Femur (tissue), 1 donor: ENCODE measurements at regions not wholly inside any gene's neighbourhood (a gene's known extent, or its start where the extent isn't known, plus 50 kb on each side); places are given as distances from the start of the nearest gene placed in this dataset.
A peak's percentile ranks its signal among the peaks of the same experiment; 100 is the strongest.
"Not testable (repeated sequence)": the region's sequence is repeated elsewhere in the genome, so short reads cannot be mapped to it uniquely, and the experiment has no call there.

Experiments used
- DNase-seq: peaks from one replicate; pipeline ENCODE4 v3.0.0-alpha.2; 2017

- DNase-seq, result no peak
Measured at GRCh38 chr16:79845033-79845733, 244.6 kb upstream of the MAF start.

- DNase-seq, result no peak
Measured at GRCh38 chr16:79844603-79845002, 244.1 kb upstream of the MAF start.

DNA sequence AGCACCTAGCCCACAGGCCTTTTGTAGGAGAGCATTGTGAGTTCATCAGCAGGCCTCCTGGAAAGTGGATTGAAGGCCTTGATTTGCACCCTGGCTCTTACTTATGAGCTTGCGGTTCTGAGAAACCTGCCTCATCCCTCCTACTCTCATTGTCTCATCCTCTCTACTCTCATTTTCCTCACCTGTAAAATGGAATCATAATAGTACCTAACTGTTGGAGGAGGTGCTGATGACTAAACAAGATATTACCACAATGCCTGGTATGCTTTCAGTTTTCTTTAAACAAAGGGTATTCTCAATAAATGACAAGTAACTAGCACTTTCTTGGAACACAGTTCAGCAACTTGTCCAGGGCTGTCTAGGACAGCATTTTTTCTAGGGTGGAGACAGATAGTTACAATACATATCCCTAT is 243.1 kb upstream of the MAF start:
- no peak for DNase-seq

GRCh38 chr16:79843145-79843544 is 242.6 kb upstream of the MAF start:
- DNase-seq, result no peak

DNA sequence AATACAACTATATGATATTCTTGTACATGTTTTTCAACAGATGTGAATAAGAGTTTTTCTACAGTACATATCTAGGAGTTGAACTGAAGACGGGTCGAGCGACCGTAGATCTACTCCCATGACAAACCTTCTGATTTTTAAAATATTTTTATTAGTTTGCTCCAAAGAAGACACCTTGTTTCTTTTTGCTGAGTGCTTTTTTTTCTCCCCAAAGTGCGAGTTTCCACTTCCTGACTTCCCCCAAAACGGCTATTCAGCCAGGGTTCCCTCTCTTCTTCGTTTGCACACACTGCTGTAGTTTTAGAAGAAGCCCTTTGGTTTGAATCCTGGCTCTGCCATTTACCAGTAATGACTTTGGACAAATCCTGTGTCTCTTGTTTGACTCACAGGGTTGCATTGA is 241.7 kb upstream of the MAF start:
- no peak for DNase-seq

- peak; percentile 91 for DNase-seq
Measured at GRCh38 chr16:79839466-79840341, 239.2 kb upstream of the MAF start.

DNA sequence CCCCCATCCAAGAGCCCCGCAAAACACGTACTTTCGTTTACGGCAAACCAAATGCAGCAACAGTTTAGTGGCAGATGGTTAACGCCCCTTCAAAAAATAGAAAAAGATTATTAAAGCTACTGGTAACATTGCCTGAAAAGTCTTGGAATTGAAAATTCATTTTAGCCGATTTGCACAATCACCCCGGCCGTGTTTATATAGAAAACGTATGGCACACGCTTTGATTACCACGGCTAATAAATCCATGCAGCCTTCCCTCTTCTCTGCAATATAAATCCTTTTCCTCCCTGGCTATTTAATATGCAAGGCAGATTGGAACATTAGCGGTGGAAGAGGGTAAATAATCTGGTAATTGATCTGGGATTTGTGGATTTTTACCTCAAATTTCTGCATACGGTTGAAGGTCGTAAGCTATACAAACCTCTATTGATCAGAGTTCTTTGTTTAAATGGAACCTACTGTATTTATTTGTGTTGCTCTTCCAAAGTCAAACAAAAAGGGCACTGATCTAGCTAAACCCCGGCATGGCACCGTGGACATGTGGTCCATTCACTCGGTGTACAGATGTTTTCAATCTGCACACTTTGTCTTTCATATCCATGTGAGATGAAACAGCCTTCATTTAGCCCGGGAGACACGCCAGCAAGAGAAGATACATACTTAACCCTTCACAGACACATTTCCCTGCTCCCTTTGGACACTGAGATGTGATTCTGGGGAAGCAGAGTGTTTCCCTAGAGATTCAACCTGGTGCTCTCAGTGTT is 238.1 kb upstream of the MAF start:
- peak; percentile 54 for DNase-seq

- DNase-seq, result peak; percentile 32
Measured at GRCh38 chr16:79836144-79836543, 235.6 kb upstream of the MAF start.

GRCh38 chr16:79835194-79835593 is 234.7 kb upstream of the MAF start:
- DNase-seq, result no peak

DNA sequence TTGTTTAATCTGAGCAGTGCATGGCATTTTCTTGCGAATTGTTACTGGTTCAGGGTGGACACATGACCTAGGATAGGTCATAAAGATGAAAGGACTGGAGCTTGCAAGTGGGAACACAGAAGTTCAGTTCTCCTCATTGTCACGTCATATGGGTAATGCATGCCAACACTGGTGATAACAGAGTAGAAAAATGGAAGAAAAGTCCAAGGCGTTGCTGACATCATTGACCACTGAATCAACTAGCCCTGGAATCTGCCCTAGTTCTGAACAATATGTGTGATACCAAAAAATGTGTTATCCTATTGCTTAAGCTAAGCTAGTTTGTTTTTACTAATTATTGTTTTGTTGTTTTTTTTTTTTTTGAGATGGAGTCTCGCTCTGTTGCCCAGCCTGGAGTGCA is 234.2 kb upstream of the MAF start:
- no peak for DNase-seq

GRCh38 chr16:79834003-79834402 is 233.5 kb upstream of the MAF start:
- DNase-seq, result not testable (repeated sequence)

DNA sequence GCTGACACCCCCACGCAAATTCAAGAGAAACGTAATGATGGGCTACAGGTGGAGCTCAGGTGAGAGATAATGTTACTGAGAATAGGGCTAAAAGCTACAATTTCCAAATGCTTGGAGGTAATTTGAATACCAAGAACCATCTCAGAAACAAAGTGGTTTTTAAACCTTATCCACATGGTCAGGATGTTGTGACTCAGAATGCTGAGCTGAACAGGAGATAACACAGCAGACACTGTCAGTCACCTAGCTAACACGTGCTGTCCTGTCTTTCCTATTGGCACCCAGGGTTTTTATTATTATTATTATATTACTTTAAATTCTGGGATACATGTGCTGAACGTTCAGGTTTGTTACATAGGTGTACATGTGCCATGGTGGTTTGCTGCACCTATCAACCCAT is 233.0 kb upstream of the MAF start:
- DNase-seq, result no peak

DNA sequence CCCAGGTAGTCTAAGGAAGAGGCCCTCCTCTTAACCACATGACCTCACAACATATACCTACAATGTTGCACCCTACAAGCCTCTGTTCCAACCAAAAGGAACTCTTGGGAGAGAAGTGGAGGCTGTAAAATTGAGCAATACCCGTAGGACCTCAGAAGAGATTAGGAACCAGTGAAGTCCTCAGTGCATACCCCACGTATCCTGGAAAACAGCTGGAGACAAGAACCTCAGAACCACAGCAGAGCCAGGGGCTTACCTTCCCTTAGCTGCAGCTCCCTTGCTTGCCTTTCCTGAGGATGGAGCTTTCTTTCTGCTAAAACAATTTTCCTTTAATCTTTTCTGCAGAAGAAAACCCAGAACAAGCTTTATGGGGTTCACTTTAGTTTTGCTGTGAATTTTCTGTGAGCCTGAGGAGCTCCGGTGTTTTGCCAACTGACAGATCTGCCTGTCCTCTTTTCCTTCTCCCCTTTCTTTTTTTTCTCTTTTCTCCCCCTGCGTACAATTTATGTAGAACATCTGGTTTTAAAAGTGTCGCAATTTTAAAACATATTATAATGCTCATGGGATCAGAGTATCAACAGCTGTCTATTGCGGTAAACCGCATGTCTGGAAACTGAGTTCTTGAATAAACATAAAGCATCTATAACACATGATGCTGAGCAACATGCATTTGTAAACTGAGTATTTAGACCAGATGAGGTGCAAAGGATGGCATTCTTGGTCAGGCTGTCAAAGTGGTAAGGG is 226.4 kb upstream of the MAF start:
- DNase-seq, result no peak

DNA sequence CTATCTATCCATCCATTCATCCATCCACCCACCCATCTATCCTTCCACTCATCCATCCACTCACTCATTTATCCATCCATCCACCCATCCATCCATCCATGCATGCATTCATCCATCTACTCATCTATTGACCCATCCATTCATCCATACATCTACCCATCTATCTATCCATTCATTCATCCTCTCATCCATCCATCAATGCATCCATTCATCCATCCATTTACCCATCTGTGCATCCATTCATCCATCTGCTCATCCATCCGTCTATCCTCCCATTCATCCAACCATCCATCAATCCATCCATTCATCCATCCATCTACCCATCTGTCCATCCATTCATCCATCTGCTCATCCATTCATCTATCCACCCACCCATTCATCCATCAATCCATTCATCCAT is 224.5 kb upstream of the MAF start:
- DNase-seq, result no peak

- DNase-seq, result no peak
Measured at GRCh38 chr16:79823639-79824038, 223.1 kb upstream of the MAF start.

GRCh38 chr16:79821911-79822310 is 221.4 kb upstream of the MAF start:
- DNase-seq, result no peak

DNA sequence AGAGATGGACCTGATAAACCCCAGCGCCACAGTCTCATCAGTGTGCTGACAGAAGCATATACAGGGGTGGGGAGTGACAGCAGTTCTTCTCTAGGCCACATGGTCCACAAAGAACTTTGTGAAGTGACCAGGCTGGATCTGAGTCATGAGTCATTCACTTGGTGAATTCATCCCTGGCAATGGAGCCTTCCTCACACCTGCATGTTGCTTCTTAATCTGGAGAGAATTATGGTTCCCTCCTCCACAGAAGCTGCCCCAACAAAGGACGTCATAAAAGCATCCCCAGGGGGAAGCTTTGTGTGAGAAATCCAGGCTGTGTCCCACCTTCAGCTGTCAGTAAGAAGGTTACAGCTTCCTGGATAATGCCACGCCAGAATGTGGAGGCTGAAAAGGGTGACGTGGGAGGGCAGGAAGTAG is 215.6 kb upstream of the MAF start:
- no peak for DNase-seq

DNA sequence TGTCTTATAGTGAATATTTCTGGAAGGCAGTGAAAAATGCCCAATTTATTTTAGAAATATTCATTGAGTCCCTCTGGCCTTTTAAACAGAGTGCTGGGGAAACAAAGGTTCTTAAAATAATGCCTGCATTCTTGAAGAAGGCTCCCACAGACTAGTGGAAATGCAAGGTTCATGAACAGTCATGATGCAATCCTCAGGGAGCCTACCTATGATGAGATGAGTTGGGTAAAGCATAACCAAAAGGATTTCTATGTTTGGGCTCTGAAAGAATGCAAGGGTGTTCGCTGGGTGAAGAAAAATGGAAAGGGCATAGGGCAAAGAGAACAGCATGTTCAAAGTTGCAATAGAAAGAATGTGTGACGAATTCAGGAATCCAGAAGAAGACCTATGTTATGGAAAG is 214.5 kb upstream of the MAF start:
- no peak for DNase-seq

DNA sequence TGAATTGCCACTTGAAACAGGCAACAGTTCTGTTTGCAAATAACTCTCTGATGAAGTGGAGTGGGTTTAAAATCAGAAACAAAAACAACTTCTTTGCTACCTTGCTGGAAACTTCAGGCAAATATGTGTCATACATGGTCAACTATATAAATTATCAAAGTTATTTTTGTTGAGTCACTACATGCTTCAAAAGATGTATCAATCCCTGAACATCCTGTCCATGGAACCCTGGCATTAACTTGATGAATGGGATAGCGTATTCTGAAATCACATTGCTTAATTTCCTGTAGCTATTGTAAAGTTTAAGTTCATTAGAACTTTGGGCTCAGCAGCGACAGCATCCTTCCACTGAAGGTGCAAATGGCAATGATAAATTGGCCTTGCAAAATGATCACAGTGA is 213.6 kb upstream of the MAF start:
- no peak for DNase-seq

GRCh38 chr16:79811541-79811940 is 211.0 kb upstream of the MAF start:
- no peak for DNase-seq

DNA sequence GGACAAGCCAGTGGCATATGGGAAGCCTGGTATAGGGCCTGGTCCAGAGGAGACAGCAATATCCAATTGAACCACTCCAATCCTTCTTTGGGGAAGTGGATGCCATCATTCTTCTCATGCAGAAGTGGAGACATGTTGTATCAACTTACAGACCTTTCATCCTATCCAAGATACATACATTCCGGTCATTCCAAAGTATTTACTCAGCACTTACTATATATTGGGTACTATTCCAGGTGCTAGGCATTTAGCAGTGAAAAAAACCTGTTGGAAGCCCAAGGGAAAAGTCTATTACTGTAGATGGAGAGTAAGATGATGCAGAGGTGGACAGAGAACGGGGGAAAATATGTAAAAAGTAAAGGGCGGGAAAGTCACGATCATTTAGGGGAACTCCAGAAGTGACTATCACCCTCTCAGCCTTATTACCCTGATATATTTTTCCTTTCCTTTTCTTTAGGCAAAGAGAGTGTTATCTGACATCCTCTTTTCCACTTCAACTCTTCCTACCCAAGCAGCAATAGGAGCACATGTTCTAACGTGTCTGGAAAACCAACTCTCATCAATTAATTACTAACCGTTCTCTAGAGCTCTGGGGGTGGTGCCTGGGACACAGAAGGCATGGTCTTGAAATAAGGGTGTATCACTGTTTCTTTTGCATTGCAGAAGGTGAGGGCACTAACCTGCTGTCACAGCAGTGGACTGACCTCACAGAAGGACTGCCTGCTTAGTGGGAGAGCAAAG is 210.1 kb upstream of the MAF start:
- DNase-seq, result no peak

DNA sequence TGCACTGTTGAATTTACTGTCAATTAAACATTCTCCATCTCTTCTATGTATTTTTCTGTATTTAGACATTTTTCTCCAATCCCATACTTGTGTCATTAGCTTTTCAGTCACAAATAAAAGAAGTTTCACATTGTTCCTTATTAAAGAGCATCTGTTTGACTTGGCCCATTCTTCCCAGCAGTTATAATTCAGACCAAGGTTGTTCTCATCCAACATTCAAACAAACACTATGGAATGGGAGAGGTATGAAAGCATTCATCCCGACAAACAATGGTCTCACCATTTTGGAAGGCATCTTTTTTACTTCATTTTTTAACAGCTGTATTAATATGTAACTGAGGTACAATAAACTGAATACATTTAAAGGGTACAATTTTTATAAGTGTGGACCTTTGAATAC is 208.8 kb upstream of the MAF start:
- no peak for DNase-seq
